Lung (tissue), 11 donors: ENCODE measurements at regions not wholly inside any gene's neighbourhood (a gene's known extent, or its start where the extent isn't known, plus 50 kb on each side); places are given as distances from the start of the nearest gene placed in this dataset.

Experiments used
- ATAC-seq: fragments of 200-7000 bp; cut with Tn5 transposase; one replicate; pipeline ENCODE4 v1.9.1; 2020; ENCODE audit warnings: moderate number of reproducible peaks; ENCODE audit not compliant: insufficient read depth, low FRiP score
- DNase-seq, 3 donors: peaks; one replicate each; pipeline ENCODE4 v3.0.0-alpha.2; 2013 to 2017
- H3K27ac ChIP-seq, 2 donors: one replicate each; pipeline ENCODE4 v1.5.1; 2013; ENCODE audit warnings: mild to moderate bottlenecking in 2 of 2, moderate library complexity in 2 of 2, control low read depth in 1 of 2, inconsistent platforms in 1 of 2, low read depth in 1 of 2, low read length in 1 of 2
- H3K27me3 ChIP-seq, 3 donors: one replicate each; pipeline ENCODE4 v1.5.1; 2013; ENCODE audit warnings: low read length in 2 of 3; ENCODE audit not compliant: control insufficient read depth in 3 of 3, insufficient read depth in 3 of 3
- H3K36me3 ChIP-seq, 4 donors: one replicate each; pipeline ENCODE4 v1.5.1; 2013; ENCODE audit warnings: low read length in 4 of 4, mild to moderate bottlenecking in 1 of 4, moderate library complexity in 1 of 4; ENCODE audit not compliant: control insufficient read depth in 4 of 4, insufficient read depth in 4 of 4
- H3K4me1 ChIP-seq, 5 donors: one replicate each; pipeline ENCODE4 v1.5.1; 2013; ENCODE audit warnings: low read length in 5 of 5, mild to moderate bottlenecking in 2 of 5, moderate library complexity in 1 of 5; ENCODE audit not compliant: control insufficient read depth in 5 of 5, insufficient read depth in 5 of 5
- H3K4me3 ChIP-seq: one replicate; pipeline ENCODE4 v1.5.1; 2013; ENCODE audit warnings: mild to moderate bottlenecking, control low read depth, moderate library complexity
- H3K9ac ChIP-seq, 2 donors: one replicate each; pipeline ENCODE4 v1.5.1; 2013; ENCODE audit warnings: low read length in 2 of 2, control low read depth in 1 of 2; ENCODE audit not compliant: insufficient read depth in 1 of 2
- H3K9me3 ChIP-seq, 4 donors: one replicate each; pipeline ENCODE4 v1.5.1; 2013; ENCODE audit warnings: low read length in 3 of 4, mild to moderate bottlenecking in 1 of 4, moderate library complexity in 1 of 4; ENCODE audit not compliant: control insufficient read depth in 4 of 4, insufficient read depth in 3 of 4
- WGBS, 2 donors: extraction: QIAGEN DNeasy Blood & Tissue Kit; methylation state at CpG; one replicate each; pipeline ENCODE4 v1.1.7; 2013; 5-methylcytosine and 5-hydroxymethylcytosine counted together
- TF ChIP-seq, protein P1 (sequence below): IDR thresholded peaks from 2 replicates; pipeline ENCODE4 v1.5.1; 2012; ENCODE audit warnings: mild to moderate bottlenecking; ENCODE audit errors: control extremely low read depth, extremely low read depth
- donor health status: control.
- donor health status: control.
- donor health status: Bipolar disorder and iron deficiency.
- donor health status: healthy.
- donor health status: DM: yes; HTN: yes; CAD: no.

DNA sequence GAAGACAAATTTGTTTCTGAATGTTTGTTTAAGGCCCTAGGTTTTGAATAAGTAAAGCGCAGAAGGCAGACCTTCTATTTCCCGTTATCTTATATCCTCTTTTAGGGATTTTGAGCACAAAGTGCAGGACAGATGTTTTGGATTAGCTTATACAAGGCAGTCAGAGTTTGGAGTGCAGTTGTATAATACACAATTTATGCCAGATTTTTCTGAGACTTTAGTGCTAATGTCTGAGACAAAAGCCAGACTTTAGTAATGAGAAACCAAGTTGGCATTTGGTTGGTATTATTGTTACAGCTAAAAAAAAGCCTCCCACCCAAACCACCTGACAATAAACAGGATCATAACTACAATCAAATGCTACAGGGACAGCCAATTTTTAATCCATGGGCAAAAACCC, 309.9 kb upstream of the SATB1 start:
- Histone ChIP-seq H3K27me3 (no peaks in the 10 kb centered on the region), H3K4me1 (no peaks in the 10 kb centered on the region), H3K4me3 (no peak overlapping the region), H3K9me3 (no peaks in the 10 kb centered on the region), H3K27ac (no peak overlapping the region), H3K9ac (no peak overlapping the region), H3K36me3 (no peaks in the 10 kb centered on the region)
- ATAC-seq = no peak
- WGBS, 2 donors = 95 to 97% methylated on average over 2 of the region's 2 CpGs
- DNase-seq = no peak
- TF ChIP-seq, protein P1, sequence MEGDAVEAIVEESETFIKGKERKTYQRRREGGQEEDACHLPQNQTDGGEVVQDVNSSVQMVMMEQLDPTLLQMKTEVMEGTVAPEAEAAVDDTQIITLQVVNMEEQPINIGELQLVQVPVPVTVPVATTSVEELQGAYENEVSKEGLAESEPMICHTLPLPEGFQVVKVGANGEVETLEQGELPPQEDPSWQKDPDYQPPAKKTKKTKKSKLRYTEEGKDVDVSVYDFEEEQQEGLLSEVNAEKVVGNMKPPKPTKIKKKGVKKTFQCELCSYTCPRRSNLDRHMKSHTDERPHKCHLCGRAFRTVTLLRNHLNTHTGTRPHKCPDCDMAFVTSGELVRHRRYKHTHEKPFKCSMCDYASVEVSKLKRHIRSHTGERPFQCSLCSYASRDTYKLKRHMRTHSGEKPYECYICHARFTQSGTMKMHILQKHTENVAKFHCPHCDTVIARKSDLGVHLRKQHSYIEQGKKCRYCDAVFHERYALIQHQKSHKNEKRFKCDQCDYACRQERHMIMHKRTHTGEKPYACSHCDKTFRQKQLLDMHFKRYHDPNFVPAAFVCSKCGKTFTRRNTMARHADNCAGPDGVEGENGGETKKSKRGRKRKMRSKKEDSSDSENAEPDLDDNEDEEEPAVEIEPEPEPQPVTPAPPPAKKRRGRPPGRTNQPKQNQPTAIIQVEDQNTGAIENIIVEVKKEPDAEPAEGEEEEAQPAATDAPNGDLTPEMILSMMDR = no peak

DNA sequence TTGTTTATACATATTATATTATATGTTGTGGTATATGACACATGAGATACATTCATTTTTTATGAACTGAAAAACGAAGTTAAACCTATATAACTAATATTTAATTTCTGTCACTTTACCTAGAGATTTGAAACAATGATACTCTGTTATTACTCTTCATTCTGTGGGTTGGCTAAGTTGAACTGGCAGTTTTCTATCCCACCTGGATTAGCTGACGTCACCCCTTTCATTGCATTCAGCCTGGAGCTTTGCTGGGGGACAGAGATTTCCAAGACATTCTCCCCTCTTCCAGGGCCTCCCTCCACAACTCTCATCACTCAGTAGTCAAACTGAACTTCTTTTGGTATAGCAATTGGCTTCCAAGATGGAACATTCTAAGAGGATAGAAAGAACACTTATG, 309.2 kb upstream of the SATB1 start:
- ATAC-seq (no peak), DNase-seq (no peak)
- TF ChIP-seq, protein P1 = no peak
- no peak overlapping the region for H3K9ac ChIP-seq
- H3K9me3 ChIP-seq = no peaks in the 10 kb centered on the region
- no peak overlapping the region for H3K4me3 ChIP-seq
- WGBS, 2 donors = 79 to 83% methylated on average over 2 of the region's 2 CpGs
- H3K36me3 ChIP-seq = no peaks in the 10 kb centered on the region
- no peaks in the 10 kb centered on the region for H3K27me3 ChIP-seq
- no peak overlapping the region for H3K27ac ChIP-seq
- no peaks in the 10 kb centered on the region for H3K4me1 ChIP-seq

DNA sequence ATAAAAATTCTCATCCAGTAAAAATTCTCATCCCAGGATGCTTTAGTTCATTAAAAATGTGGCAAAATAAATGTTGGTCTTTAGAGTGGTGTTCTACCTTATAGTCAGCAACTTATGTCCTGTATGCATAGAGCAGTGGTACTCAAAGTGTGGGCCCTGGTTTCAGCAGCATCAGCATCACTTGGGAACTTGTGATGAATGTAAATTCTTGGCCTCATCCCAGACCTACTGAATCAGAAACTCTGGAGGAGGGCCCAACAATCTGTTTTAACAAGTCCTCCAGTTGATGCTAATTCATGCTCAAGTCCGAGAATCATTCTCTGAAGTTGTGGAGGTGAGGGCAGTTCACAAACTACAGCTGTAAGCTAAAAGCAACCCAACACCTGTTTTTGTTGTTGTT, 307.3 kb upstream of the SATB1 start:
- Histone ChIP-seq H3K27me3 (no peaks in the 10 kb centered on the region), H3K9ac (no peak overlapping the region), H3K4me1 (no peaks in the 10 kb centered on the region), H3K4me3 (no peak overlapping the region), H3K36me3 (no peaks in the 10 kb centered on the region), H3K27ac (no peak overlapping the region), H3K9me3 (no peaks in the 10 kb centered on the region)
- WGBS, 2 donors = 82 to 93% methylated on average over 1 of the region's 1 CpG
- TF ChIP-seq, protein P1 = no peak
- DNase-seq (no peak), ATAC-seq (no peak)

DNA sequence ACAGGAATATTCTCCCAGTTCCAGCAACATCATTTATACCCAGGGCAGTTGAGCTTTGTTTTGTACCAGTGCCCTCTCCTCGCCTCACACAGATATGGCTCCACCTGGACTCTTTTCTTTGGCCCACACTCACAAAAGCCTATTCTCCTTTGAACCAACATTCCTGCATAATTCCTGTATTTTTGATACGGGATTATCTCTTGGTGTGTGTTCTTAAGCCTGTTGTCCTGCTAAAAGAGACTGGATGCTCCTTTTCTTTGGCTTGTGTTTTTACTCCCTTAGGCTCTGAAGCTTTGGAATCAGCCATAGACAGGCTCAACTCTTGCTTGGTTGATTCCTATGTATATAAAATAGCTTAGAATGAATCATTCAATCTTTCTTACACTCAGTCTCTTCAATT, 305.4 kb upstream of the SATB1 start:
- Histone ChIP-seq H3K9ac (no peak overlapping the region), H3K4me1 (peaks cover 0 to 5% (median 0%) of the 10 kb centered on the region in 5 donors), H3K4me3 (no peak overlapping the region), H3K9me3 (no peaks in the 10 kb centered on the region), H3K27me3 (no peaks in the 10 kb centered on the region), H3K36me3 (no peaks in the 10 kb centered on the region), H3K27ac (no peak overlapping the region)
- DNase-seq = no peak
- TF ChIP-seq, protein P1 = no peak
- ATAC-seq = no peak
- 84 to 86% methylated on average over 2 of the region's 2 CpGs for WGBS, 2 donors
